ENCODE measurements at regions not wholly inside any gene's neighbourhood (a gene's known extent, or its start where the extent isn't known, plus 50 kb on each side); places are given as distances from the start of the nearest gene placed in this dataset.
"Not testable (repeated sequence)": the region's sequence is repeated elsewhere in the genome, so short reads cannot be mapped to it uniquely, and the experiment has no call there.

DNA sequence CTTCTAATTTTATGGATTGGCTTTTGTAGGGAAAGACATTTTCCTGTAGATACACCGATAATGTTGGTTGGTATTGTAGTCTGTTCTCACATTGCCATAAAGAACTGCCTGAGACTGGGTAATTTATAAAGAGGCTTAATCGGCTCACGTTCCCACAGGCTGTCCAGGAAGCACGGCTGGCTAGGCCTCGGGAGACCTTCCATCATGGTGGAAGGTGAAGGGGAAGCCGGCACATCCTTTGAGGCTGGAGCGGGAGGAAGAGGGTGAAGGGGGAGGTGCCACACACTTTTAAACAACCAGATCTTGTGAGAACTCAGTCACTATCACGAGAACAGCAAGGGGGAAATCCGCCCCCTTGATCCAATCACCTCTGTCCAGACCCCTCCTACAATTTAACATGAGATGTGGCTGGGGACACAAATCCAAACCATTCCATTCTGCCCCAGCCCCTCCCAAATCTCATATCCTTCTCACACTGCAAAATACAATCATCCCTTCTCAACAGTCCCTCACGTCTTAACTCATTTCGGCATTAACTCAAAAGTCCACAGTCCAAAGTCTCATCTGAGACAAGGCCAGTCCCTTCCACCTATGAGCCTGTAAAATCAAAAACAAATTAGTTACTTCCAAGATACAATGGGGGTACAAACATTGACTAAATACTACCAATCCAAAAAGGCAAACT lies 66.7 kb upstream of the EIF5 start:
- no peak for DNase-seq (ENCODE audit: low spot score)

DNA sequence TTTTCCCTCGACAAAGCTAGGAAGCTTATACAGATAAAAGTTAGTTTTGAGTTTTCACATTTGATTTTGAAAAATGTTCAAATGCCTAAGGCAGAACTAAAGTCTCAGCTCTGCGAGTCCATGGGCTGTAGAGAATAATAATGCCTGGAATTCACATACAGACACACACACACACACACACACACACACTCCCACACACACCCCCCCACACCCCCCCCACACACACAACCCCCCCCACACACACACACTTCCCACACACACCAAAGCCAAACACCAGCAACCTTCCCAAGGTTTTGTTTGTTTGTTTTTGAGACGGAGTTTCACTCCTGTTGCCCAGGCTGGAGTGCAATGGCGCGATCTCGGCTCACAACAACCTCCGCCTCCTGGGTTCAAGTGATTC lies 62.8 kb upstream of the EIF5 start:
- DNase-seq (ENCODE audit: low spot score): no peak

DNA sequence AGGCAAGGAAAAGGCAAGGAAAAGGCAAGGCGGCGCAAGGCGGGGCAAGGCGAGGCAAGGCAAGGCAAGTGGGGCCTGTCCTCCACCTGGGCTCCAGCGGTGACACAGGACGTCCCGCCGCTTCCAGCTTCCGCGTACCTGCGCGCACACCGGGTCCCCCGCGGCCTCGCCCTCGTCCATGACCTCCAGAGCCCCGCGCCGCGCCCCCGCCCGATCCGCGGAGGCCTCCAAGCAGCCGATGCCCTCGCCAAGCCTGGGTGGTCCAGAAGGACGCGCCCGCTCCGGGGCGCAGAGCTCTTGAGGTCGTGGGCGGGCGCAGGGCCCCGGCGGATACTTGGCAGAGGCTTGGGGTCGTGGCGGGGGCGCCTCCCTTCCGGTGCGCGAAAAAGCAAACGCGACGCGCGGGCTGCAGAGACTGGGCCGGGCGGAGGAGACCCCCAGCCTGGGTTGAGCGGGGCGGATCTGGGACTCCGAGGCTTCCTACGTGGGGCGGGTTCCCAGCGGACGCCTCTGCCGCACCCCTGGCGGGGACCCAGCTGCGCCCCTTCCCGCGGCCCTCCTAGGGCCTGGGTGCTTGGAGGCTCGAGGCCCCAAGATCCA lies 60.8 kb upstream of the EIF5 start:
- DNase-seq (ENCODE audit: low spot score): no peak

DNA sequence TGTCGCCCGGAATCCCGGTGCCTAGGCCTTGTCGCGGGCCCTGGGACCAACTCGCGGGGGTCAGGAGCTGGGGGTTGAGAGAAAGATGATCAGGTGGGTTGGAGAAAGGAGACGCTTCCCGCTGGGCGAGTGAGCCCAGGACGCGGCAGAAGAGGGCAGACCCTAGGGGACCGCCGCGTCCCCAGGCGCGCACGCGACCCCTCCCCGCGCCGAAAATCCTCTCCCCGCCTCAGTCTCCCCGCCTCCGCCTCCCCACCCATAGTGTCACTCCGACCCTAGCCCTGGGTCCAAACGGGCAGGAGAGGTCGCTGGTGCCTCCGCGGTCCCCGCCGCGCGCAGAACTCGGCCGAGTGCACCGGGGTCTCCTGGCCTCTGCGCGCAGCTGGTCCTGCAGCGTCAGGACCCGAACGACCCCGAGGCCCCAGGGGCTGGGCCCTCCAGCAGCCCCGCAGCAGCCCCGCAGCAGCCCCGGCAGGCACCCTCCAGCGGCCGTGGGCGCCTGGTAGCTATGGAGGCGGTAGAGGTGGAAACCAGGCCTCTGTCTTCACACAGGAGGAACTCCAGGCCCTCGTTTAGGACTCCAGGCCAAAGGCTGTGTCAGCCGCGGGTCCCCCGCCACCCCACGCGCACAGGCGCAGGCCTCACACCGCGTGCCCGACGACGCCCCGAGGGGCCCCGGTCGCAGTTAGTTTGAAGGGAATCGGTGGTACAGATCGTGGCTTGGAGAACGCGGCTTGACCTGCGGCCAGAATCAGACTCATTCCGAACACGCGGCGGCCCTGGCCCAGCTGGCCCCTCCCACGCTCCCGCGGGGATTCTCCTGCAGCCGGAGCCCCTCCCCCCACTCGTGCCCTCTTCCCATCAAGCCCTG lies 60.1 kb upstream of the EIF5 start:
- DNase-seq (ENCODE audit: low spot score): no peak

DNA sequence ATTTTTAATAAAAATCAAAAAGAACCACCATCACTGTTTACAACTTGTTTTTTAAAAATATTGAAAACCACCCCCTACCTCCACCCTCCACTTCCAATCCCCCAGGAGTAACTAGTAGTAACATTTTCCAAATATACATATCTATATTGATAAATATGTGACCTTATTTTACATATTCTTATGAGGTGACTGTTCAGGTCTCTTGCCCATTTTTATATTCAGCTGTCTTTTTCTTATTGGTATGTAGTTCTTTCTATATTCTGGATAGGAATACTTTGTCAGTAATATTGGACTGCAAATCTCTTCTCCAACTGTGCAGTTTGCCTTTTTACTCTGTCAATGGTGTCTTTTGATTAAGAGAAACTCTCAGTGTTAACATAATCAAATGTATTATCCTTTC lies 59.0 kb upstream of the EIF5 start:
- no peak for DNase-seq (ENCODE audit: low spot score)

DNA sequence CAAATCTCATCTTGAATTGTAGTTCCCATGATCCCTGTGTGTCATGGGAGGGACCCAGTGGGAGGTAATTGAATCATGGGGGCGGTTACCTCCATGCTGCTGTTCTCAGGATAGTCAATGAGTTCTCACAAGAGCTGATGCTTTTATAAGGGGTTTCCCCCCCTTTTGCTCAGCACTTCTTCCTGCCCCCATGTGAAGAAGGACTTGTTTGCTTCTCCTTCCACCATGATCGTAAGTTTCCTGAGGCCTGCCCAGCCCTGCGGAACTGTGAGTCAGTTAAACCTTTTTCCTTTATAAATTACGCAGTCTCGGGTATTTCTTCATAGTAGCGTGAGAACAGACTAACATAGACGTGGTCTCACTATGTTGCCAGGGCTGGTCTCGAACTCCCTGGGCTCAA lies 56.1 kb upstream of the EIF5 start:
- no peak for DNase-seq (ENCODE audit: low spot score)

DNA sequence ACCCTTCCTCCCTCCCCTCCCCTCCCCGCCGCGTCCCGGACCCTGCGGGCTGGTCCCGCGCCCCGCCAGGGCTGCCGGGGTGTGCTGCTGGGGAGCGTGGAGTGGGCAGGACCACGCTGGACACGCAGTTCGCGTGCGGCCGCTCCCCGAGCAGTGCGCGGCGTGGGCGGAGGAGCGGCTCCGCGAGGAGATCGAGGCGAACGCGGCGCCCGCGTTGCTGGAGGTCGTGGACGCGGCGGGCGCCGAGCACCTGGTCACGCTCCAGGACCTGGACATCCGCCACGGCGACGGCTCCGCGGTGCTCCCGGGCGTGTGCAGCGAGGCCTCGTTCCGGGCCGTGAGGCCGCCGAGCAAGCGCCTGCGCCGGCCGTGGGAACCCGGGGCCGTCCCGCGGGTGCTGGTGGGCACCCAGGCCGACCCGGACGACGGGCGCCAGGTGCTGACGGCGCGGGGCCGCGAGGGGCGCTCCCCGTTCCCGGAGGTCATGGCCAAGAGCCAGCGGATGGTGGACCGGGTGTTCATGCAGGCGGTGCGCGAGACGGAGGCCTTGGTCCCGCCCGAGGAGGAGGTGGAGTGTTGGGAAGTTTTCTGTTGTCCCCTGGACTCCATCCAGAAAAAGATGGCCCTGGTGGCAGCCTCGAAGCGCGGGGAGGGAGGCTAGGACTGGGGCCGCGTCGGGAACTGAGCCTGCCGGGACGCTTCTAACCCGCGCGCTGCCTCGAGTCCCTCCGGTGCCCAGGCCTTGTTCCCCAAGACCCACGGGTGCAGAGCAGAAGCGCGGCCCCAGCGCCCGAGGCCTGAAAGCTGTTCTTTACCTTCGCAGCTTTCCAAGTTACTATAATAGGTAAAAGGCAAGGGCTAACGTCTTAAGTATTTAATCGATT lies 54.7 kb upstream of the EIF5 start:
- DNase-seq (ENCODE audit: low spot score): no peak

DNA sequence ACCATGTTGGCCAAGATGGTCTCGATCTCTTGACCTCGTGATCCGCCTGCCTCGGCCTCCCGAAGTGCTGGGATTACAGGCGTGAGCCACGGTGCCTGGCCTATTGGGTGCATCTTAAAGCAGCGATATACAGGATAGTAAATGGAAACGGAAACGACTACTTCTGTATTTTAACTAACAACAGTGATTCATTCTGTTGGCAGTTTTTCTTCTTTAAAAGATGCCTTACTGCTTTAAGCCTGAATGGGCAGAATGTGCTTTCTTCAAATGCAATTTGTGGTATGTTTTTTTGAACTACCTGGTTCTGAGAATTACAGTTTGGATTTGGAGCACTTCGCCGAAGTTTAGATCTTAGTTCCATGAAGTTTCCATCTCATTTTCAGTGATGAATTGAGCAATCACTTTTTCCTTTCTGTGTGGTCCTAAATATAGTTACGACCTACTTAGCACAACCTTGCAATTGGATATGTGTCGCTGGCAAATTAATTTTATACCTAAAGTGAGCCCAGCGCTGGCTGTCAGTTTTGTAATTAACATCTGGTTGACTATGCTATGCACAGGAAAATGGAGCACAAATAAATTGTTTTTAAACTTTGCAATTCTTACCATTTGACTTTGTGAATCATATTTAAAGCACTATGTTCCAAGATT lies 53.6 kb upstream of the EIF5 start:
- DNase-seq (ENCODE audit: low spot score): no peak

DNA sequence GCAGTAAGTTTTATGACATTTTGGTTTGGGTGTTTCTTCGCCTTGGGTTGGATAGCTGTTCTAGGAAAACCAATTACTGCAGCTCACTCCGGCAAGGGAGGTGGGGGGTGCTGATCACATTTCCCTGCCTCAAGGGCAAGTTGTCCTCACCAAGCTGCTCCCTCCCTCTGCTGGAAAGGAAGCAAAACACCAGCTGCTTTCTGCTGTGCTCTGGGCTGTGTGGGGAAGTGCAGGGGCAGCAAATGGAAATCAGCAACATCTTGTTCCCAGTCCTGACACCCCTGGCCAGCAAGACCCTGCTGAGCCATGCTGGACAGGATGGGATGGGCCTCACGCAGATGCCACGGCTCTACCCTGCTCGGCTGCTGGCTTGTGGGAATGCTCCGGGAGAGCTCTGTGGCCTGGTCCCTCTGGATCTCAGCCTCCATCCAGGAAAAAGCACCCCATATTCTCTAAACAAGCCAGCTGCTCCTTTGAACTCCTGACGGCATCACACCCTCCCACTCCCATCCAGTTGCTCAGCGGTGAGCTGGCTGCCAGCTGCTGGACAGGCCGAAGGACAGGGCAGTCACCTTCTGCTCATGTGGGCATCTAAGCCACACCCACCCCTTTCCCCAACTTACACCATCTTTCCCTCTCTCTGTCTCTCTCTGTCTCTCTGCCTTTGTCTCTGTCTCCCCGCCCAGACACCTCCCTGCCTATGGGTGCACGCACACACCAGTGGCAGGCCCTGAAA lies 52.4 kb upstream of the EIF5 start:
- peak; percentile 21 for DNase-seq (ENCODE audit: low spot score)

DNA sequence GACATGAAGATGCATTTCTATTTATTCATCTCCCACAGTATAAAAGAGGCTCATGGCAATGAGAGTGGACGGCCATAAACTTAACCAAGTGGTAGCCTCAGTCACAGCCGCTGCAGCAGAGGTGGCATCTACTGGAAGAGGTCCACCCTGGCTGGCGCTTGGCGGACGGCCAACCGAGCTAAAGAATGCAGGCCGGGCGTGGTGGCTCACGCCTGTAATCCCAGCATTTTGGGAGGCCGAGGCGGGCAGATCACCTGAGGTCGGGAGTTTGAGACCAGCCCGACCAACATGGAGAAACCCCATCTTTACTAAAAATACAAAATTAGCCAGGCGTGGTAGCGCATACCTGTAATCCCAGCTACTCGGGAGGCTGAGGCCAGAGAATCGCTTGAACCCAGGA lies 51.7 kb upstream of the EIF5 start:
- not testable (repeated sequence) for DNase-seq (ENCODE audit: low spot score)

DNA sequence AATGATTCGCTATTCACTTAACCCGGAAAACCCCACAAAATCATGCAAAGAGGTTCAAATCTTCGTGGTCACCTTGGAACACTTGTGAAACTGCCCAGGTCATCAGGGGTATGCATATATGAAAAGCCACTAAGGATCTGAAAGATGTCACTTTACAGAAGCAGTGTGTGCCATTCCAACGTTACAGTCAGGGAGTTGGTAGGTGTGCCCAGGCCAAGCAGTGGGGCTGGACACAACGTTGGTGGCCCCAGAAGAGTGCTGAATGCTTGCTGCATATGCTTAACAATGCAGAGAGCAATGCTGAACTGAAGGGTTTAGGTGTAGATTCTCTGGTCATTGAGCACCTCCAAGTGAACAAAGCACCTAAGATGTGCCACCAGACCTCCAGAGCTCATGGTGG lies 51.1 kb upstream of the EIF5 start:
- DNase-seq (ENCODE audit: low spot score): no peak

DNA sequence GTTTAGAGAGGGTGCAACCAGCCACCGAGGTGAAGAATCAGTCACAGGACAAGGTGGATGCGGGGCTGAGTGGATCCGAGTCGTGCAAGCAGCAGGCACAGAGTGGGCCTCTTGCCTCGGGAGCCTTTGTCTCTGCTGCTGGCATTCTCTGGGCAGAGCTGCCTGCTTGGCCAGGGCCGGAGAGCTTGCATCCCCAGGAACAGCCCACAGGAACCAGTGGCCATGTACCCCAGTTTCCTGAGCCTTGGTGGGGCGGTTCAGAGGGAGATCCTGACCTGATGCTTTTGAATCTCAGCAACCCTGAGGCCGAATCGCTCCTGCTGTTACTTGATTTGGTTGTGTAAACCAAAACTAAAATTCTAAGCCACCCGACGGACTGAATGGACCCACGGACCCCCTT lies 50.1 kb upstream of the EIF5 start:
- DNase-seq (ENCODE audit: low spot score): no peak
